Right lobe of liver (tissue), 6 donors: ENCODE measurements at regions not wholly inside any gene's neighbourhood (a gene's known extent, or its start where the extent isn't known, plus 50 kb on each side); places are given as distances from the start of the nearest gene placed in this dataset.

Source experiments
- ATAC-seq, 4 donors: fragments of 200-7000 bp; cut with Tn5 transposase; one replicate each; pipeline ENCODE4 v1.9.1; 2020; ENCODE audit warnings: mild to moderate bottlenecking in 4 of 4, moderate library complexity in 4 of 4
- DNase-seq, 3 donors: peaks; one replicate each; pipeline ENCODE4 v3.0.0-alpha.2; 2020
- H3K27ac ChIP-seq, 3 donors: fragments of 200-600 bp; one replicate each; pipeline ENCODE4 v1.8.0; 2022
- H3K27me3 ChIP-seq, 2 donors: fragments of 200-600 bp; one replicate each; pipeline ENCODE4 v1.8.0; 2022
- H3K36me3 ChIP-seq, 4 donors: fragments of 200-600 bp; sonication (generic) in 1 of 4; one replicate each; pipeline versions ENCODE4 v1.5.1 to v1.8.0; 2017 to 2022; ENCODE audit warnings: control low read depth in 1 of 4
- H3K4me1 ChIP-seq, 4 donors: fragments of 200-600 bp; sonication (generic) in 1 of 4; one replicate each; pipeline versions ENCODE4 v1.5.1 to v1.8.0; 2017 to 2022; ENCODE audit warnings: control low read depth in 1 of 4
- H3K4me3 ChIP-seq, 3 donors: fragments of 200-600 bp; one replicate each; pipeline ENCODE4 v1.8.0; 2022
- H3K9me3 ChIP-seq, 4 donors: fragments of 200-600 bp; sonication (generic) in 1 of 4; one replicate each; pipeline versions ENCODE4 v1.5.1 to v1.8.0; 2017 to 2022; ENCODE audit warnings: control low read depth in 1 of 4
- POLR2A ChIP-seq: fragments of 450-650 bp; IDR thresholded peaks from one replicate; pipeline ENCODE4 v1.6.1; 2017; ENCODE audit warnings: antibody characterized with exemption, mild to moderate bottlenecking
- WGBS: methylation state at CpG from one replicate; pipeline ENCODE4 v1.1.6; 2018; ENCODE audit warnings: low coverage, low lambda C conversion rate; ENCODE audit not compliant: insufficient coverage; ENCODE audit errors: missing lambda C conversion rate; 5-methylcytosine and 5-hydroxymethylcytosine counted together
- intact Hi-C, 2 donors: fragments of 100-400 bp; cut with DNase I; formaldehyde crosslinking; loops; one replicate each; pipeline versions ENCODE4 v1.11.2 to v1.14.1; 2022
- TF ChIP-seq, protein P1 (sequence below), 4 donors: fragments of 200-600 bp in 3 of 4; fragments of 450-650 bp in 1 of 4; IDR thresholded peaks; one replicate each; pipeline versions ENCODE4 v1.5.1 to v1.8.0; 2016 to 2022; ENCODE audit warnings: antibody characterized with exemption in 4 of 4, mild to moderate bottlenecking in 2 of 4
- donor health status: DM: no; HTN: yes; CAD: no.
- donor health status: DM: no; HTN: no; CAD: no.
- donor health status: DM: no; HTN: no; CAD: no.
- donor health status: DM: no; HTN: yes; CAD: no.
- donor health status: DM: no; HTN: yes; CAD: no.

- 41% methylated on average over 7 of the region's 7 CpGs for WGBS
- no peak for DNase-seq
- Histone ChIP-seq H3K36me3 (no peaks in the 10 kb centered on the region), H3K27ac (no peak overlapping the region), H3K4me1 (no peaks in the 10 kb centered on the region), H3K4me3 (no peak overlapping the region), H3K27me3 (no peaks in the 10 kb centered on the region), H3K9me3 (no peaks in the 10 kb centered on the region)
- no peak for TF ChIP-seq POLR2A
- TF ChIP-seq, protein P1, sequence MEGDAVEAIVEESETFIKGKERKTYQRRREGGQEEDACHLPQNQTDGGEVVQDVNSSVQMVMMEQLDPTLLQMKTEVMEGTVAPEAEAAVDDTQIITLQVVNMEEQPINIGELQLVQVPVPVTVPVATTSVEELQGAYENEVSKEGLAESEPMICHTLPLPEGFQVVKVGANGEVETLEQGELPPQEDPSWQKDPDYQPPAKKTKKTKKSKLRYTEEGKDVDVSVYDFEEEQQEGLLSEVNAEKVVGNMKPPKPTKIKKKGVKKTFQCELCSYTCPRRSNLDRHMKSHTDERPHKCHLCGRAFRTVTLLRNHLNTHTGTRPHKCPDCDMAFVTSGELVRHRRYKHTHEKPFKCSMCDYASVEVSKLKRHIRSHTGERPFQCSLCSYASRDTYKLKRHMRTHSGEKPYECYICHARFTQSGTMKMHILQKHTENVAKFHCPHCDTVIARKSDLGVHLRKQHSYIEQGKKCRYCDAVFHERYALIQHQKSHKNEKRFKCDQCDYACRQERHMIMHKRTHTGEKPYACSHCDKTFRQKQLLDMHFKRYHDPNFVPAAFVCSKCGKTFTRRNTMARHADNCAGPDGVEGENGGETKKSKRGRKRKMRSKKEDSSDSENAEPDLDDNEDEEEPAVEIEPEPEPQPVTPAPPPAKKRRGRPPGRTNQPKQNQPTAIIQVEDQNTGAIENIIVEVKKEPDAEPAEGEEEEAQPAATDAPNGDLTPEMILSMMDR (IDR thresholded peaks at IDR 0.05), result no peak
- peak; percentile 25 to 57 (median 29) for ATAC-seq
- intact Hi-C loops, result no loop called here
Measured at GRCh38 chr3:155001289-155002010, 78.7 kb upstream of the MME start.

GRCh38 chr3:154992655-154993054, 87.5 kb upstream of the MME start:
- intact Hi-C loops, result no loop called here
- no peak for ATAC-seq
- Histone ChIP-seq H3K27ac (no peak overlapping the region), H3K4me1 (no peaks in the 10 kb centered on the region), H3K27me3 (no peaks in the 10 kb centered on the region), H3K36me3 (no peaks in the 10 kb centered on the region), H3K9me3 (no peaks in the 10 kb centered on the region), H3K4me3 (no peak overlapping the region)
- TF ChIP-seq, protein P1 (IDR thresholded peaks at IDR 0.05), result no peak
- no peak for TF ChIP-seq POLR2A
- DNase-seq, result no peak

GRCh38 chr3:154990543-154990942, 89.6 kb upstream of the MME start:
- TF ChIP-seq, protein P1 (IDR thresholded peaks at IDR 0.05), result no peak
- no peak for TF ChIP-seq POLR2A
- no peaks in the 10 kb centered on the region for H3K4me1 ChIP-seq
- no peak overlapping the region for H3K27ac ChIP-seq
- no peaks in the 10 kb centered on the region for H3K36me3 ChIP-seq
- no peak overlapping the region for H3K4me3 ChIP-seq
- H3K9me3 ChIP-seq, result no peaks in the 10 kb centered on the region
- ATAC-seq, result no peak
- intact Hi-C loops, result no loop called here
- H3K27me3 ChIP-seq, result no peaks in the 10 kb centered on the region
- no peak for DNase-seq

GRCh38 chr3:154987846-154988245, 92.3 kb upstream of the MME start:
- H3K9me3 ChIP-seq, result no peaks in the 10 kb centered on the region
- H3K36me3 ChIP-seq, result no peaks in the 10 kb centered on the region
- TF ChIP-seq, protein P1 (IDR thresholded peaks at IDR 0.05), result no peak
- no peak for TF ChIP-seq POLR2A
- no peaks in the 10 kb centered on the region for H3K27me3 ChIP-seq
- no peak overlapping the region for H3K4me3 ChIP-seq
- intact Hi-C loops, result no loop called here
- DNase-seq (no peak), ATAC-seq (no peak)
- no peaks in the 10 kb centered on the region for H3K4me1 ChIP-seq
- no peak overlapping the region for H3K27ac ChIP-seq
- 29% methylated on average over 1 of the region's 1 CpG for WGBS

- Histone ChIP-seq H3K9me3 (no peaks in the 10 kb centered on the region), H3K27me3 (no peaks in the 10 kb centered on the region), H3K4me1 (no peaks in the 10 kb centered on the region), H3K27ac (no peak overlapping the region), H3K4me3 (no peak overlapping the region), H3K36me3 (no peaks in the 10 kb centered on the region)
- intact Hi-C loops, result no loop called here
- ATAC-seq, result no peak
- TF ChIP-seq, protein P1 (IDR thresholded peaks at IDR 0.05), result no peak
- TF ChIP-seq POLR2A, result no peak
- 60% methylated on average over 1 of the region's 1 CpG for WGBS
- no peak for DNase-seq
Measured at GRCh38 chr3:154981664-154982063, 98.5 kb upstream of the MME start.
